ENCODE measurements at regions not wholly inside any gene's neighbourhood (a gene's known extent, or its start where the extent isn't known, plus 50 kb on each side); places are given as distances from the start of the nearest gene placed in this dataset.
"Not testable (repeated sequence)": the region's sequence is repeated elsewhere in the genome, so short reads cannot be mapped to it uniquely, and the experiment has no call there.

- no peak for DNase-seq
Measured at GRCh38 chr2:129361688-129362087, 617.8 kb upstream of the RAB6C start.

- DNase-seq: no peak
Measured at GRCh38 chr2:129366263-129366662, 613.2 kb upstream of the RAB6C start.

GRCh38 chr2:129367107-129367506 is 612.4 kb upstream of the RAB6C start:
- no peak for DNase-seq

- no peak for DNase-seq
Measured at GRCh38 chr2:129369437-129369836, 610.0 kb upstream of the RAB6C start.

GRCh38 chr2:129374452-129374851 is 605.0 kb upstream of the RAB6C start:
- DNase-seq: no peak

- DNase-seq: no peak
Measured at GRCh38 chr2:129375632-129376425, 603.6 kb upstream of the RAB6C start.

- DNase-seq: no peak
Measured at GRCh38 chr2:129376426-129377077, 602.9 kb upstream of the RAB6C start.

GRCh38 chr2:129377078-129377469 is 602.4 kb upstream of the RAB6C start:
- DNase-seq: no peak

- DNase-seq: no peak
Measured at GRCh38 chr2:129378186-129378585, 601.3 kb upstream of the RAB6C start.

- no peak for DNase-seq
Measured at GRCh38 chr2:129379411-129379810, 600.1 kb upstream of the RAB6C start.

GRCh38 chr2:129381789-129382188 is 597.7 kb upstream of the RAB6C start:
- no peak for DNase-seq

- no peak for DNase-seq
Measured at GRCh38 chr2:129388870-129389269, 590.6 kb upstream of the RAB6C start.

GRCh38 chr2:129393816-129394215 is 585.6 kb upstream of the RAB6C start:
- no peak for DNase-seq

- DNase-seq: no peak
Measured at GRCh38 chr2:129396980-129397599, 582.4 kb upstream of the RAB6C start.

- DNase-seq: no peak
Measured at GRCh38 chr2:129400826-129401225, 578.6 kb upstream of the RAB6C start.

GRCh38 chr2:129402076-129402475 is 577.4 kb upstream of the RAB6C start:
- no peak for DNase-seq

GRCh38 chr2:129404000-129404685 is 575.3 kb upstream of the RAB6C start:
- DNase-seq: no peak

GRCh38 chr2:129408570-129408969 is 570.9 kb upstream of the RAB6C start:
- no peak for DNase-seq

GRCh38 chr2:129417041-129417440 is 562.4 kb upstream of the RAB6C start:
- not testable (repeated sequence) for DNase-seq

- no peak for DNase-seq
Measured at GRCh38 chr2:129422028-129422427, 557.4 kb upstream of the RAB6C start.

- no peak for DNase-seq
Measured at GRCh38 chr2:129428086-129428660, 551.3 kb upstream of the RAB6C start.

GRCh38 chr2:129430911-129431310 is 548.6 kb upstream of the RAB6C start:
- DNase-seq: no peak

- DNase-seq: no peak
Measured at GRCh38 chr2:129431881-129432280, 547.6 kb upstream of the RAB6C start.

Measured in 8988T (cell line).